Lung (tissue), 11 donors: ENCODE measurements at regions not wholly inside any gene's neighbourhood (a gene's known extent, or its start where the extent isn't known, plus 50 kb on each side); places are given as distances from the start of the nearest gene placed in this dataset.

ENCODE experiments used
- ATAC-seq: fragments of 200-7000 bp; cut with Tn5 transposase; one replicate; pipeline ENCODE4 v1.9.1; 2020; ENCODE audit warnings: moderate number of reproducible peaks; ENCODE audit not compliant: insufficient read depth, low FRiP score
- DNase-seq, 3 donors: peaks; one replicate each; pipeline ENCODE4 v3.0.0-alpha.2; 2013 to 2017
- H3K27ac ChIP-seq, 2 donors: one replicate each; pipeline ENCODE4 v1.5.1; 2013; ENCODE audit warnings: mild to moderate bottlenecking in 2 of 2, moderate library complexity in 2 of 2, control low read depth in 1 of 2, inconsistent platforms in 1 of 2, low read depth in 1 of 2, low read length in 1 of 2
- H3K27me3 ChIP-seq, 3 donors: one replicate each; pipeline ENCODE4 v1.5.1; 2013; ENCODE audit warnings: low read length in 2 of 3; ENCODE audit not compliant: control insufficient read depth in 3 of 3, insufficient read depth in 3 of 3
- H3K36me3 ChIP-seq, 4 donors: one replicate each; pipeline ENCODE4 v1.5.1; 2013; ENCODE audit warnings: low read length in 4 of 4, mild to moderate bottlenecking in 1 of 4, moderate library complexity in 1 of 4; ENCODE audit not compliant: control insufficient read depth in 4 of 4, insufficient read depth in 4 of 4
- H3K4me1 ChIP-seq, 5 donors: one replicate each; pipeline ENCODE4 v1.5.1; 2013; ENCODE audit warnings: low read length in 5 of 5, mild to moderate bottlenecking in 2 of 5, moderate library complexity in 1 of 5; ENCODE audit not compliant: control insufficient read depth in 5 of 5, insufficient read depth in 5 of 5
- H3K4me3 ChIP-seq: one replicate; pipeline ENCODE4 v1.5.1; 2013; ENCODE audit warnings: mild to moderate bottlenecking, control low read depth, moderate library complexity
- H3K9ac ChIP-seq, 2 donors: one replicate each; pipeline ENCODE4 v1.5.1; 2013; ENCODE audit warnings: low read length in 2 of 2, control low read depth in 1 of 2; ENCODE audit not compliant: insufficient read depth in 1 of 2
- H3K9me3 ChIP-seq, 4 donors: one replicate each; pipeline ENCODE4 v1.5.1; 2013; ENCODE audit warnings: low read length in 3 of 4, mild to moderate bottlenecking in 1 of 4, moderate library complexity in 1 of 4; ENCODE audit not compliant: control insufficient read depth in 4 of 4, insufficient read depth in 3 of 4
- CTCF ChIP-seq: IDR thresholded peaks from 2 replicates; pipeline ENCODE4 v1.5.1; 2012; ENCODE audit warnings: mild to moderate bottlenecking; ENCODE audit errors: control extremely low read depth, extremely low read depth
- WGBS, 2 donors: extraction: QIAGEN DNeasy Blood & Tissue Kit; methylation state at CpG; one replicate each; pipeline ENCODE4 v1.1.7; 2013; 5-methylcytosine and 5-hydroxymethylcytosine counted together
- donor health status: control.
- donor health status: control.
- donor health status: Bipolar disorder and iron deficiency.
- donor health status: healthy.
- donor health status: DM: yes; HTN: yes; CAD: no.

- peaks cover 0 to 7% (median 2%) of the 10 kb centered on the region in 4 donors for H3K9me3 ChIP-seq
- ATAC-seq (no peak), DNase-seq (no peak)
- H3K4me1 ChIP-seq, result peaks cover 0 to 16% (median 3%) of the 10 kb centered on the region in 5 donors
- TF ChIP-seq CTCF, result no peak
- H3K4me3 ChIP-seq, result no peak overlapping the region
- H3K9ac ChIP-seq, result no peak overlapping the region
- H3K27ac ChIP-seq, result no peak overlapping the region
- no peaks in the 10 kb centered on the region for H3K27me3 ChIP-seq
- no peaks in the 10 kb centered on the region for H3K36me3 ChIP-seq
- WGBS, 2 donors, result 82 to 84% methylated on average over 13 of the region's 13 CpGs
Measured at GRCh38 chr6:163835439-163836171, 421.1 kb downstream of the QKI start.

- H3K9me3 ChIP-seq, result peaks cover 0 to 7% (median 2%) of the 10 kb centered on the region in 4 donors
- no peak for ATAC-seq
- H3K9ac ChIP-seq, result no peak overlapping the region
- no peak for TF ChIP-seq CTCF
- 89 to 90% methylated on average over 38 to 46 of the region's 46 CpGs for WGBS, 2 donors
- H3K27ac ChIP-seq, result no peak overlapping the region
- DNase-seq, result no peak
- H3K4me1 ChIP-seq, result peaks cover 0 to 16% (median 3%) of the 10 kb centered on the region in 5 donors
- no peak overlapping the region for H3K4me3 ChIP-seq
- H3K27me3 ChIP-seq, result no peaks in the 10 kb centered on the region
- no peaks in the 10 kb centered on the region for H3K36me3 ChIP-seq
Measured at GRCh38 chr6:163834226-163834970, 419.9 kb downstream of the QKI start.

GRCh38 chr6:163831736-163832135 lies 417.2 kb downstream of the QKI start:
- no peaks in the 10 kb centered on the region for H3K27me3 ChIP-seq
- WGBS, 2 donors, result 92 to 95% methylated on average over 2 of the region's 2 CpGs

More at GRCh38 chr6:163831736-163832135, 417.2 kb downstream of the QKI start:
- no peak overlapping the region for H3K27ac ChIP-seq
- ATAC-seq (no peak), DNase-seq (no peak)
- H3K36me3 ChIP-seq, result no peaks in the 10 kb centered on the region
- no peak for TF ChIP-seq CTCF
- peaks cover 0 to 2% (median 0%) of the 10 kb centered on the region in 5 donors for H3K4me1 ChIP-seq
- H3K9me3 ChIP-seq, result peaks cover 0 to 4% (median 2%) of the 10 kb centered on the region in 4 donors
- no peak overlapping the region for H3K4me3 ChIP-seq
- no peak overlapping the region for H3K9ac ChIP-seq
